CMK (cell line): ENCODE measurements at regions not wholly inside any gene's neighbourhood (a gene's known extent, or its start where the extent isn't known, plus 50 kb on each side); places are given as distances from the start of the nearest gene placed in this dataset.

Experiments used
- DNase-seq: peaks from one replicate; pipeline ENCODE4 v3.0.0-alpha.2; 2010; ENCODE audit warnings: low read depth

- no peak for DNase-seq
Measured at GRCh38 chr5:120738568-120738967, 274.5 kb downstream of the PRR16 start.

GRCh38 chr5:120740989-120741388 is 276.9 kb downstream of the PRR16 start:
- DNase-seq: no peak

GRCh38 chr5:120748474-120748873 is 284.4 kb downstream of the PRR16 start:
- no peak for DNase-seq

- no peak for DNase-seq
Measured at GRCh38 chr5:120749737-120750136, 285.6 kb downstream of the PRR16 start.

- no peak for DNase-seq
Measured at GRCh38 chr5:120759587-120759986, 295.5 kb downstream of the PRR16 start.

- no peak for DNase-seq
Measured at GRCh38 chr5:120761986-120762385, 297.9 kb downstream of the PRR16 start.

- no peak for DNase-seq
Measured at GRCh38 chr5:120765189-120765588, 301.1 kb downstream of the PRR16 start.

GRCh38 chr5:120767178-120767820 is 303.2 kb downstream of the PRR16 start:
- DNase-seq: no peak

- no peak for DNase-seq
Measured at GRCh38 chr5:120769312-120769872, 305.3 kb downstream of the PRR16 start.

GRCh38 chr5:120771202-120771601 is 307.1 kb downstream of the PRR16 start:
- no peak for DNase-seq

GRCh38 chr5:120778491-120779484 is 314.7 kb downstream of the PRR16 start:
- no peak for DNase-seq

- no peak for DNase-seq
Measured at GRCh38 chr5:120779674-120780073, 315.6 kb downstream of the PRR16 start.

GRCh38 chr5:120788481-120788880 is 324.4 kb downstream of the PRR16 start:
- no peak for DNase-seq

GRCh38 chr5:120789918-120790317 is 325.8 kb downstream of the PRR16 start:
- no peak for DNase-seq

GRCh38 chr5:120790339-120790738 is 326.2 kb downstream of the PRR16 start:
- no peak for DNase-seq

GRCh38 chr5:120792477-120792876 is 328.4 kb downstream of the PRR16 start:
- no peak for DNase-seq

- DNase-seq: no peak
Measured at GRCh38 chr5:120794121-120794520, 330.0 kb downstream of the PRR16 start.

- DNase-seq: no peak
Measured at GRCh38 chr5:120803282-120803681, 339.2 kb downstream of the PRR16 start.

- no peak for DNase-seq
Measured at GRCh38 chr5:120805131-120805530, 341.0 kb downstream of the PRR16 start.

- DNase-seq: no peak
Measured at GRCh38 chr5:120806202-120806601, 342.1 kb downstream of the PRR16 start.

GRCh38 chr5:120808135-120808534 is 344.0 kb downstream of the PRR16 start:
- no peak for DNase-seq

GRCh38 chr5:120808606-120809005 is 344.5 kb downstream of the PRR16 start:
- no peak for DNase-seq

GRCh38 chr5:120813551-120813950 is 349.5 kb downstream of the PRR16 start:
- DNase-seq: no peak
